ENCODE measurements at regions not wholly inside any gene's neighbourhood (a gene's known extent, or its start where the extent isn't known, plus 50 kb on each side); places are given as distances from the start of the nearest gene placed in this dataset.

GRCh38 chr4:13208558-13209193 lies 275.5 kb downstream of the RAB28 start:
- ATAC-seq (no peak), DNase-seq (ENCODE audit: low read depth in 1 of 2, low spot score in 1 of 2) (peak in 1 of 2 experiments; percentile 5), FAIRE-seq (no peak)
- peak; percentile 88 for TF ChIP-seq MAFK (IDR thresholded peaks at IDR 0.05; ENCODE audit: partially characterized antibody)
- 0 out of 2 replicates have a peak, but pooled peaks have one; percentile 25 for TF ChIP-seq NFE2L2 (conservative IDR thresholded peaks at IDR 0.05; ENCODE audit: low read length)
- no peak for TF ChIP-seq BHLHE40 (IDR thresholded peaks at IDR 0.05; ENCODE audit: low read depth, low read length)
- no peak for TF ChIP-seq CHD2 (IDR thresholded peaks at IDR 0.05; ENCODE audit: low read length, partially characterized antibody)
- WGBS (ENCODE audit: missing lambda C conversion rate) = 55% methylated on average over 3 of the region's 3 CpGs
- ChIA-PET CTCF (no interaction called here), POLR2A (no interaction called here)
- H3K4me2 ChIP-seq = no peak overlapping the region
- no peak overlapping the region for H3K4me3 ChIP-seq
- no peak overlapping the region for H3K27ac ChIP-seq
- H3K4me1 ChIP-seq = no peaks in the 10 kb centered on the region
- no peaks in the 10 kb centered on the region for H3K9me3 ChIP-seq

- no peak for ATAC-seq
- TF ChIP-seq, protein P1, sequence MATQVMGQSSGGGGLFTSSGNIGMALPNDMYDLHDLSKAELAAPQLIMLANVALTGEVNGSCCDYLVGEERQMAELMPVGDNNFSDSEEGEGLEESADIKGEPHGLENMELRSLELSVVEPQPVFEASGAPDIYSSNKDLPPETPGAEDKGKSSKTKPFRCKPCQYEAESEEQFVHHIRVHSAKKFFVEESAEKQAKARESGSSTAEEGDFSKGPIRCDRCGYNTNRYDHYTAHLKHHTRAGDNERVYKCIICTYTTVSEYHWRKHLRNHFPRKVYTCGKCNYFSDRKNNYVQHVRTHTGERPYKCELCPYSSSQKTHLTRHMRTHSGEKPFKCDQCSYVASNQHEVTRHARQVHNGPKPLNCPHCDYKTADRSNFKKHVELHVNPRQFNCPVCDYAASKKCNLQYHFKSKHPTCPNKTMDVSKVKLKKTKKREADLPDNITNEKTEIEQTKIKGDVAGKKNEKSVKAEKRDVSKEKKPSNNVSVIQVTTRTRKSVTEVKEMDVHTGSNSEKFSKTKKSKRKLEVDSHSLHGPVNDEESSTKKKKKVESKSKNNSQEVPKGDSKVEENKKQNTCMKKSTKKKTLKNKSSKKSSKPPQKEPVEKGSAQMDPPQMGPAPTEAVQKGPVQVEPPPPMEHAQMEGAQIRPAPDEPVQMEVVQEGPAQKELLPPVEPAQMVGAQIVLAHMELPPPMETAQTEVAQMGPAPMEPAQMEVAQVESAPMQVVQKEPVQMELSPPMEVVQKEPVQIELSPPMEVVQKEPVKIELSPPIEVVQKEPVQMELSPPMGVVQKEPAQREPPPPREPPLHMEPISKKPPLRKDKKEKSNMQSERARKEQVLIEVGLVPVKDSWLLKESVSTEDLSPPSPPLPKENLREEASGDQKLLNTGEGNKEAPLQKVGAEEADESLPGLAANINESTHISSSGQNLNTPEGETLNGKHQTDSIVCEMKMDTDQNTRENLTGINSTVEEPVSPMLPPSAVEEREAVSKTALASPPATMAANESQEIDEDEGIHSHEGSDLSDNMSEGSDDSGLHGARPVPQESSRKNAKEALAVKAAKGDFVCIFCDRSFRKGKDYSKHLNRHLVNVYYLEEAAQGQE (IDR thresholded peaks at IDR 0.05) = no peak
- TF ChIP-seq HOXA7 (CRISPR knock-in tag; IDR thresholded peaks at IDR 0.05) (no peak), PBX3 (IDR thresholded peaks at IDR 0.05) (no peak)
- no peak for DNase-seq (ENCODE audit: low read depth in 1 of 2, low spot score in 1 of 2)
- H3K4me2 ChIP-seq = no peak overlapping the region
- no peaks in the 10 kb centered on the region for H3K9me3 ChIP-seq
- FAIRE-seq = no peak
- no peak overlapping the region for H3K4me3 ChIP-seq
- 79% methylated on average over 1 of the region's 1 CpG for WGBS (ENCODE audit: missing lambda C conversion rate)
- H3K4me1 ChIP-seq = no peaks in the 10 kb centered on the region
- no peak overlapping the region for H3K27ac ChIP-seq
- ChIA-PET CTCF (no interaction called here), POLR2A (no interaction called here)
Measured at GRCh38 chr4:13207226-13207625, 276.9 kb downstream of the RAB28 start.

DNA sequence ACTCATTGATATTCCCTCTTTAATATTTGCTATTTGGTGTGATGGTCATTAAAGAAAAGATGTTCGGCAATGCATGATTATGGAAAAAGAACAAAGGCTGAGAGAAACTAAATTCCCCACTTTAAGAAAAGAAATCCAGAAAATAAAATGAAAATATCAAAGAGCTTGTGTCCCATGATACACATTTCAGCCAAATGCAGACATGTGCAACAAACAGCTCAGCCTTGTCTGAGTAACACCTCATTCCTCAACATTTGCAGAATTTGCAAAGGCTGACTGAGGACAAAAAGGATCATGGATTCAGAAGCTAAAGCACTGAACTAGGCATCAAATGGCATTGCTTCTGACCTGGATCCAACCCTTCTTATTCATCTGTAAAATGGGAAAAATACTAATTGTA lies 281.0 kb downstream of the RAB28 start:
- DNase-seq (ENCODE audit: low read depth in 1 of 2, low spot score in 1 of 2) (no peak), ATAC-seq (no peak)
- 75% methylated on average over 1 of the region's 1 CpG for WGBS (ENCODE audit: missing lambda C conversion rate)

More for the DNA sequence above, 281.0 kb downstream of the RAB28 start:
- no peak for FAIRE-seq
- H3K27ac ChIP-seq = no peak overlapping the region
- H3K9me3 ChIP-seq = no peaks in the 10 kb centered on the region
- no peaks in the 10 kb centered on the region for H3K4me1 ChIP-seq
- CTCF ChIA-PET = no interaction called here
- no peak overlapping the region for H3K4me3 ChIP-seq
- POLR2A ChIA-PET = no interaction called here
- H3K4me2 ChIP-seq = no peak overlapping the region
- TF ChIP-seq ZSCAN20 (CRISPR knock-in tag; IDR thresholded peaks at IDR 0.05) (no peak), HEYL (CRISPR knock-in tag; IDR thresholded peaks at IDR 0.05) (no peak), POLR2A (IDR thresholded peaks at IDR 0.05; ENCODE audit: low read length) (no peak), CHD4 (IDR thresholded peaks at IDR 0.05; ENCODE audit: borderline replicate concordance) (no peak), SREBF2 (IDR thresholded peaks at IDR 0.05) (no peak), HOXB13 (CRISPR knock-in tag; IDR thresholded peaks at IDR 0.05; ENCODE audit: low read depth) (no peak), ATOH8 (CRISPR knock-in tag; IDR thresholded peaks at IDR 0.05; ENCODE audit: low read depth) (no peak), GATA3 (IDR thresholded peaks at IDR 0.05; ENCODE audit: borderline replicate concordance) (no peak), EP300 (IDR thresholded peaks at IDR 0.05) (no peak), CBX8 (IDR thresholded peaks at IDR 0.05) (no peak), HMGXB4 (CRISPR knock-in tag; IDR thresholded peaks at IDR 0.05; ENCODE audit: borderline replicate concordance) (no peak), HOXB5 (CRISPR knock-in tag; IDR thresholded peaks at IDR 0.05) (no peak), CHD2 (IDR thresholded peaks at IDR 0.05; ENCODE audit: low read length, partially characterized antibody) (no peak)
- TF ChIP-seq, protein P2, sequence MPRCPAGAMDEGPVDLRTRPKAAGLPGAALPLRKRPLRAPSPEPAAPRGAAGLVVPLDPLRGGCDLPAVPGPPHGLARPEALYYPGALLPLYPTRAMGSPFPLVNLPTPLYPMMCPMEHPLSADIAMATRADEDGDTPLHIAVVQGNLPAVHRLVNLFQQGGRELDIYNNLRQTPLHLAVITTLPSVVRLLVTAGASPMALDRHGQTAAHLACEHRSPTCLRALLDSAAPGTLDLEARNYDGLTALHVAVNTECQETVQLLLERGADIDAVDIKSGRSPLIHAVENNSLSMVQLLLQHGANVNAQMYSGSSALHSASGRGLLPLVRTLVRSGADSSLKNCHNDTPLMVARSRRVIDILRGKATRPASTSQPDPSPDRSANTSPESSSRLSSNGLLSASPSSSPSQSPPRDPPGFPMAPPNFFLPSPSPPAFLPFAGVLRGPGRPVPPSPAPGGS (IDR thresholded peaks at IDR 0.05) = no peak
- TF ChIP-seq, protein P3, sequence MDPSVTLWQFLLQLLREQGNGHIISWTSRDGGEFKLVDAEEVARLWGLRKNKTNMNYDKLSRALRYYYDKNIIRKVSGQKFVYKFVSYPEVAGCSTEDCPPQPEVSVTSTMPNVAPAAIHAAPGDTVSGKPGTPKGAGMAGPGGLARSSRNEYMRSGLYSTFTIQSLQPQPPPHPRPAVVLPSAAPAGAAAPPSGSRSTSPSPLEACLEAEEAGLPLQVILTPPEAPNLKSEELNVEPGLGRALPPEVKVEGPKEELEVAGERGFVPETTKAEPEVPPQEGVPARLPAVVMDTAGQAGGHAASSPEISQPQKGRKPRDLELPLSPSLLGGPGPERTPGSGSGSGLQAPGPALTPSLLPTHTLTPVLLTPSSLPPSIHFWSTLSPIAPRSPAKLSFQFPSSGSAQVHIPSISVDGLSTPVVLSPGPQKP (IDR thresholded peaks at IDR 0.05; ENCODE audit: low read depth, low read length) = no peak
- TF ChIP-seq, protein P4, sequence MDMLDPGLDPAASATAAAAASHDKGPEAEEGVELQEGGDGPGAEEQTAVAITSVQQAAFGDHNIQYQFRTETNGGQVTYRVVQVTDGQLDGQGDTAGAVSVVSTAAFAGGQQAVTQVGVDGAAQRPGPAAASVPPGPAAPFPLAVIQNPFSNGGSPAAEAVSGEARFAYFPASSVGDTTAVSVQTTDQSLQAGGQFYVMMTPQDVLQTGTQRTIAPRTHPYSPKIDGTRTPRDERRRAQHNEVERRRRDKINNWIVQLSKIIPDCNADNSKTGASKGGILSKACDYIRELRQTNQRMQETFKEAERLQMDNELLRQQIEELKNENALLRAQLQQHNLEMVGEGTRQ (IDR thresholded peaks at IDR 0.05) = no peak
